HepG2 (cell line): ENCODE measurements at regions not wholly inside any gene's neighbourhood (a gene's known extent, or its start where the extent isn't known, plus 50 kb on each side); places are given as distances from the start of the nearest gene placed in this dataset.

Source experiments
- ATAC-seq: fragments of 200-7000 bp; cut with Tn5 transposase; 3 replicates; pipeline ENCODE4 v1.9.1; 2020; ENCODE audit warnings: mild to moderate bottlenecking, moderate library complexity
- BruUV-seq: library from RNA; stranded (reverse); fragments of 400-500 nt; replicated peaks from 2 replicates; lab custom pipeline; 2021; lab: Mats Ljungman, UMichigan
- CTCF ChIA-PET: fragments of 300-600 bp; formaldehyde crosslinking; extraction: SDS; loops from one replicate; lab custom pipeline; 2021; ENCODE audit warnings: low total read pairs, inconsistent platforms, low intra/inter-chr PET ratio; lab: Yijun Ruan, JAX
- POLR2A ChIA-PET: fragments of 350-600 bp; sonication (Branson Sonifier 250); formaldehyde crosslinking; loops from one replicate; lab custom pipeline; 2020; ENCODE audit warnings: antibody characterized with exemption, inconsistent platforms; lab: Yijun Ruan, JAX
- DNase-seq: peaks from one replicate; pipeline ENCODE4 v3.0.0-alpha.2; 2015; ENCODE audit warnings: low spot score
- FAIRE-seq: peaks from 3 replicates; lab custom pipeline; 2011; peaks lifted over from hg19 to GRCh38; lab: Jason Lieb, UNC
- H2AFZ ChIP-seq: one replicate; pipeline ENCODE4 v1.6.1; 2011; ENCODE audit warnings: low read length, inconsistent platforms
- H3K27ac ChIP-seq: fragments of 300-600 bp; 3 replicates; pipeline ENCODE4 v1.8.0; 2011; ENCODE audit warnings: mixed run types, mild to moderate bottlenecking, mixed read lengths, low read length, inconsistent platforms; ENCODE audit not compliant: insufficient read depth; ENCODE audit errors: extremely low read length
- H3K27me3 ChIP-seq, 2 experiments: fragments of 200-600 bp in 1 of 2; 2 replicates in 1 of 2; 3 replicates in 1 of 2; pipeline versions ENCODE4 v1.6.0 to v1.8.0; 2011; ENCODE audit warnings: low read length in 2 of 2, mild to moderate bottlenecking in 2 of 2, moderate library complexity in 2 of 2, inconsistent platforms in 1 of 2; ENCODE audit not compliant: insufficient read depth in 2 of 2, control insufficient read depth in 1 of 2
- H3K36me3 ChIP-seq, 2 experiments: fragments of 200-600 bp in 1 of 2; replicated peaks in 1 of 2; 2 replicates in 1 of 2; 3 replicates in 1 of 2; pipeline versions ENCODE4 v1.5.1 to v1.8.0; 2011; ENCODE audit warnings: low read length in 2 of 2, inconsistent platforms in 1 of 2; ENCODE audit not compliant: insufficient read depth in 2 of 2, control insufficient read depth in 1 of 2
- H3K4me1 ChIP-seq: 2 replicates; pipeline ENCODE4 v1.5.1; 2012; ENCODE audit warnings: low read length, inconsistent platforms; ENCODE audit not compliant: insufficient read depth
- H3K4me2 ChIP-seq: 2 replicates; pipeline ENCODE4 v1.6.0; 2011; ENCODE audit warnings: low read depth, low read length, inconsistent platforms
- H3K4me3 ChIP-seq, 3 experiments: fragments of 200-600 bp in 1 of 3; sonication (generic), shearing (Covaris generic) in 1 of 3; replicated peaks in 1 of 3; 2 replicates each; pipeline ENCODE4 v1.5.1; 2011 to 2016; ENCODE audit warnings: low read length in 3 of 3, inconsistent platforms in 2 of 3, low read depth in 2 of 3, mild to moderate bottlenecking in 2 of 3, control low read depth in 1 of 3, mixed read lengths in 1 of 3; ENCODE audit not compliant: insufficient read depth in 1 of 3
- H3K79me2 ChIP-seq: one replicate; pipeline ENCODE4 v1.6.1; 2011; ENCODE audit warnings: low read length, inconsistent platforms; ENCODE audit not compliant: insufficient read depth
- H3K9ac ChIP-seq: 2 replicates; pipeline ENCODE4 v1.6.0; 2011; ENCODE audit warnings: mild to moderate bottlenecking, low read depth, low read length, inconsistent platforms; ENCODE audit not compliant: insufficient read depth
- H3K9me3 ChIP-seq: 2 replicates; pipeline ENCODE4 v1.5.1; 2012; ENCODE audit warnings: mild to moderate bottlenecking, low read length
- H4K20me1 ChIP-seq: 2 replicates; pipeline ENCODE4 v1.6.0; 2011; ENCODE audit warnings: inconsistent platforms, mild to moderate bottlenecking, low read length, moderate library complexity; ENCODE audit not compliant: insufficient read depth
- CCAR2 ChIP-seq: fragments of 200-400 bp; formaldehyde crosslinking; optimal IDR thresholded peaks from 2 replicates; pipeline ENCODE3; 2018; ENCODE audit warnings: low read depth, mild to moderate bottlenecking, low read length, moderate library complexity
- CERS6 ChIP-seq: sonication (generic); formaldehyde crosslinking; IDR thresholded peaks from 2 replicates; pipeline ENCODE4 v1.5.0; 2020; ENCODE audit warnings: missing genetic modification reagents
- PTBP1 ChIP-seq: fragments of 200-400 bp; formaldehyde crosslinking; IDR thresholded peaks from 2 replicates; pipeline ENCODE4 v1.6.1; 2018; ENCODE audit warnings: low read length, low read depth; ENCODE audit not compliant: poor library complexity, severe bottlenecking
- SMAD3 ChIP-seq: sonication (generic); formaldehyde crosslinking; IDR thresholded peaks from 2 replicates; pipeline ENCODE4 v1.4.0; 2020; ENCODE audit warnings: missing genetic modification reagents
- ZBTB33 ChIP-seq: sonication (generic); formaldehyde crosslinking; IDR thresholded peaks from 2 replicates; pipeline ENCODE4 v1.4.0; 2020; ENCODE audit warnings: missing genetic modification reagents
- ZNF451 ChIP-seq: sonication (generic); formaldehyde crosslinking; IDR thresholded peaks from 2 replicates; pipeline ENCODE4 v1.5.0; 2020; ENCODE audit warnings: mild to moderate bottlenecking, missing genetic modification reagents
- ZNF468 ChIP-seq: sonication (generic); formaldehyde crosslinking; IDR thresholded peaks from 2 replicates; pipeline ENCODE4 v1.8.0; 2022; ENCODE audit warnings: mild to moderate bottlenecking, moderate library complexity, missing genetic modification reagents
- ZNF530 ChIP-seq: sonication (generic); formaldehyde crosslinking; IDR thresholded peaks from 2 replicates; pipeline ENCODE4 v1.5.0; 2020; ENCODE audit warnings: low read depth, mild to moderate bottlenecking, missing genetic modification reagents
- WGBS: methylation state at CpG from one replicate; pipeline ENCODE4 v1.1.6; 2017; ENCODE audit warnings: low lambda C conversion rate; 5-methylcytosine and 5-hydroxymethylcytosine counted together
- in situ Hi-C: cut with HindIII; loops from 2 replicates; pipeline ENCODE4 v1.10.0; 2017; ENCODE audit warnings: low pct_unique_long_range_greater_than_20kb; ENCODE audit not compliant: extremely low pct_ligation_motif_present
- intact Hi-C: fragments of 100-400 bp; cut with micrococcal nuclease; formaldehyde crosslinking; loops from one replicate; pipeline ENCODE4 v1.10.0; 2022; ENCODE audit not compliant: unreplicated experiment

DNA sequence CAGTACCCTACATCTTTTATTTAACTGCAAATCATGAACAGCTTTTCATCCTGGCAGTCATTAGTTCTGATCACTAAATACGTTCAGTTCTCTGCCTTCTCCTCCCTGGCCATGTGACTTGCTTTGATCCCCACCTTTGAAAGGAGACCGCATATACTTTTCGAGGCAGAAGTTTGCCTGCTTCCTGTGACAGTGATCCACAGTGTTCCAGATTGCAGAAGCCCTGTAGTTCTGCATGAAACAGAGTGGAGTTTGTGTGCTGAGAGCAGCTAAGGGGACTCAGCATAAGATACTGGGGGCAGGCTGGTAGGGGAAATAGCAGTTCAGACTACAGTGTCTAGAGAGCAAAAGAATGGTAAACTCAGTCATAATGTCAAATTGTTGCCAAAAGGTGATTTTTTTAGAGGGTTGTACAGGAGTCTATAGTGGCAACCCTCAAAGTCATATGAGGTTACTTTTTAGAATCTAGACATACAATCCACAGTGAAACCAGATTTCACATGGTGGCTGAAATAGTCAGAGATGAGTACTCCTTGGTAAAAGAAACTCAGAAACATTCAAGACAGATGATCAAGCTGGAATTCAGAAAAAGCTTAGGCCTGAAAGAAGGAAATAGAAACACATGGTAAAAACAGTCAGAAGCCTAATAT lies 1800.4 kb upstream of the CELF4 start:
- Histone ChIP-seq H3K4me3 (no peak overlapping the region), H3K27ac (no peak overlapping the region), H4K20me1 (no peaks in the 10 kb centered on the region), H3K36me3 (no peaks in the 10 kb centered on the region), H3K9me3 (no peaks in the 10 kb centered on the region), H3K4me1 (no peaks in the 10 kb centered on the region), H2AFZ (no peak overlapping the region), H3K79me2 (no peaks in the 10 kb centered on the region), H3K4me2 (no peak overlapping the region), H3K27me3 (no peaks in the 10 kb centered on the region), H3K9ac (no peak overlapping the region)
- BruUV-seq, result no TSS peak
- no peak for ATAC-seq
- CTCF ChIA-PET, result no interaction called here
- WGBS, result 100% methylated on average over 3 of the region's 3 CpGs
- POLR2A ChIA-PET, result no interaction called here
- FAIRE-seq, result no peak
- TF ChIP-seq ZNF530 (CRISPR knock-in tag), result no peak
- TF ChIP-seq SMAD3 (CRISPR knock-in tag), result no peak
- TF ChIP-seq ZNF451, result no peak
- TF ChIP-seq ZNF468 (CRISPR knock-in tag), result no peak
- no peak for TF ChIP-seq ZBTB33 (CRISPR knock-in tag)
- TF ChIP-seq CERS6, result no peak
- TF ChIP-seq CCAR2, result no peak
- TF ChIP-seq PTBP1, result no peak
- DNase-seq, result no peak
- intact Hi-C loops (no loop called here), in situ Hi-C loops (no loop called here)
